ENCODE measurements at regions not wholly inside any gene's neighbourhood (a gene's known extent, or its start where the extent isn't known, plus 50 kb on each side); places are given as distances from the start of the nearest gene placed in this dataset.

DNA sequence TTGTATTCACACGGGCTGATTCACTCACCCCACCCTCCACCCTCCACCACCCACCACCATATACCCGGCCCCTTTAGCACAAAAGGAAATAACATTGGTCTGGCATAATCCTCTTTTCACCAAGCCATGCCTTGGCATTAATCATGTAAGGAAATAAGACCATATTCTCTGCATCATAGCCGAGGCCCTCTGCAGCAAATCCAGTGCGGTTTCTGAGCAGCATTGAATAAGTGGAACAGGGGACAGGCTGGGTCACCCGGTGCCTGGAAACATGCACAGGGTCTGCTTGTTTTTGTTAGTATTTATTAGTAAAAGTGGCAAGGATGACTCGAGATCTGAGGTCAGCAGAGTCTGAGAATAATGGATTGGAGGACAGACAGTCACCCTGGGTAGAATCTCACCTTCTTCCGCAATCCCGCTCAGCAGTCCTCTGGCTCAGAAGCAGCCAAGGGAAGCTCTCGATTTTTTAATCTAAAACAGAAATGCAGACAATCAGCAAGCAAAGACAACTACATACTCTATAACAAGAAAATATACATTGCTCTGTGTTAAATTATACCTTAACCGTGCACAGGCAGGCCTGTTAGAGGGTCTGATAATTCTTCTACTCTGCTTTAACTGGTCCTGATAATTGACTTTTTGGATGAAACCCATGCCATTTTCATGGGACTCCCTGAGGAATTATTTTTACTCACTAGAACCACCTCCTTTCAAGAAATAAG is 52.4 kb upstream of the CDC42BPA start:
- DNase-seq: no peak

GRCh38 chr1:227369102-227369760 is 50.9 kb upstream of the CDC42BPA start:
- no peak for DNase-seq

Measured in activated CD4-positive, alpha-beta T cell treated with anti-CD3 and anti-CD28 coated beads, Interleukin-2, amount 50 U/mL, for 16 hours (primary cell).